ENCODE measurements at regions not wholly inside any gene's neighbourhood (a gene's known extent, or its start where the extent isn't known, plus 50 kb on each side); places are given as distances from the start of the nearest gene placed in this dataset.
"Not testable (repeated sequence)": the region's sequence is repeated elsewhere in the genome, so short reads cannot be mapped to it uniquely, and the experiment has no call there.

DNA sequence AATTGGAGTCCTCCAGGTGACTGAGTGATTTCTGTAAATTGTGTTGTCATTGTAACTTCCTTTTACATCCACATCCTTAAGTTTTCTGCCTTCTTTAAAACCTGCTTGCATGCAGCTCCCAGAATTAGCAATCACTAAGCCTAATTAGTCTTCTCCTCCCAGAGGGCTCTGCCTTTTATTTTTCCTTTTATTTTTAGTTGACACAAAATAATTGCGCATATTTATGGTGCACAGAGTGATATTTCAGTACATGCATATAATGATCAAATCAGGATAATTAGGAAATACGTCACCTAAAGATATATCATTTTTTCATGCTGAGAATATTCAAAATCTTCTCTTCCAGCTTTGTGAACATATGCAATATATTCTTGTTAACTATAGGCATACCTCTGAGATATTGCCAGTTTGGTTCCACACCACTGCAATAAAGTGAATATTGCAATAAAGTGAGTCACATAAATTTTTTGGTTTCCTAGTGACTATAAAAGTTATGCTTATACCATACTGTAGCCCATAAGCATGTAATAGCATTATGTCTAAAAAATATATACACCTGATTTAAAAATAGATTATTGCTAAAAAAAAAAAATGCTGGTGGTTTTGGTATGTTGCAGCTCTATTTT is 210.5 kb downstream of the BCL2L11 start:
- not testable (repeated sequence) for H3K27me3 ChIP-seq (ENCODE audit: control insufficient read depth, insufficient read depth, low read length); H3K4me3 ChIP-seq (ENCODE audit: low read depth, low read length); DNase-seq (ENCODE audit: low read depth); H3K36me3 ChIP-seq (ENCODE audit: control insufficient read depth, insufficient read depth, low read length)

GRCh38 chr2:111335220-111335907 is 214.7 kb downstream of the BCL2L11 start:
- not testable (repeated sequence) for DNase-seq (ENCODE audit: low read depth); H3K36me3 ChIP-seq (ENCODE audit: control insufficient read depth, insufficient read depth, low read length); H3K27me3 ChIP-seq (ENCODE audit: control insufficient read depth, insufficient read depth, low read length); H3K4me3 ChIP-seq (ENCODE audit: low read depth, low read length)

GRCh38 chr2:111338474-111338873 is 217.8 kb downstream of the BCL2L11 start:
- H3K36me3 ChIP-seq (ENCODE audit: control insufficient read depth, insufficient read depth, low read length); DNase-seq (ENCODE audit: low read depth); H3K27me3 ChIP-seq (ENCODE audit: control insufficient read depth, insufficient read depth, low read length); H3K4me3 ChIP-seq (ENCODE audit: low read depth, low read length): not testable (repeated sequence)

DNA sequence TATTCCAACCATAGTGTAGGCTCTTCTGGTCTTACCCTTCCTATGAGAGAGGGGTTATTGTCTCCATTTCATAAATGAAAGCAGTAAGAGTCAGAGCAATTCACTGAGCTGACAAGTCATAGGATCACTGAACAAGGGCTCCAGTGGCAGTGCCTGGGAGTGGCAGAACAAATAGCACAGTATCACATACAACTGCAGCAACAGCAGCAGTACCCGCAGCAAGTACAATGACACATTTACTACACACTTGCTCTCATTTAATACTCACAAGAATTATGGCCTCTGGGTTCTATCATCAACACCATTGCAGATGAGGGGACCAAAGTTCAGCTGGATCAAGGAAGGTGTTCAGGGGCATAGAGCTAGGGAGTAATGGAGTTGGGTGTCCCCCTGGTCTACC is 218.8 kb downstream of the BCL2L11 start:
- H3K4me3 ChIP-seq (ENCODE audit: low read depth, low read length); H3K36me3 ChIP-seq (ENCODE audit: control insufficient read depth, insufficient read depth, low read length); H3K27me3 ChIP-seq (ENCODE audit: control insufficient read depth, insufficient read depth, low read length); DNase-seq (ENCODE audit: low read depth): not testable (repeated sequence)

GRCh38 chr2:111344590-111344989 is 223.9 kb downstream of the BCL2L11 start:
- H3K27me3 ChIP-seq (ENCODE audit: control insufficient read depth, insufficient read depth, low read length); DNase-seq (ENCODE audit: low read depth); H3K36me3 ChIP-seq (ENCODE audit: control insufficient read depth, insufficient read depth, low read length); H3K4me3 ChIP-seq (ENCODE audit: low read depth, low read length): not testable (repeated sequence)

- H3K36me3 ChIP-seq (ENCODE audit: control insufficient read depth, insufficient read depth, low read length); DNase-seq (ENCODE audit: low read depth); H3K27me3 ChIP-seq (ENCODE audit: control insufficient read depth, insufficient read depth, low read length); H3K4me3 ChIP-seq (ENCODE audit: low read depth, low read length): not testable (repeated sequence)
Measured at GRCh38 chr2:111345439-111345838, 224.7 kb downstream of the BCL2L11 start.

- H3K4me3 ChIP-seq (ENCODE audit: low read depth, low read length); H3K27me3 ChIP-seq (ENCODE audit: control insufficient read depth, insufficient read depth, low read length); H3K36me3 ChIP-seq (ENCODE audit: control insufficient read depth, insufficient read depth, low read length); DNase-seq (ENCODE audit: low read depth): not testable (repeated sequence)
Measured at GRCh38 chr2:111346018-111346930, 225.6 kb downstream of the BCL2L11 start.

DNA sequence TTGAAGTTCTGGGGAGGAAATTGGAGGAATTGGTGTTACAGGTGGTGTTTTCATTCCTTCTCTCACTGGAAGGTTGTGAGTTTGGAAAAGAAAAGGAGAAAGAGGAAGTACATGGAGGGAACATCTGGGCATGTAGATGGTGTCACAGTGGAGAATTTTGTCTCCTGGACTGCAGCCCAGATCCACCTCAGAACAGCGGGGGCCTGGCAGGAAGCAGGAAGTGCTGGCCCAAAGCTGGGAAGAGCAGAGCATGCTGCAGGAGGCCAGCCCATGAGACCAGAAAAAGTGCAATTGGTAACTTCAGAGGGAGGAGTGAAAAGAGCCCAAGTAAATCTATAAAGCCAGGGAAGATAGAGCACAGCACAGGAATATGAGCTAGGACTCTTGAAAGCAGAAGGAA is 227.0 kb downstream of the BCL2L11 start:
- H3K4me3 ChIP-seq (ENCODE audit: low read depth, low read length); H3K27me3 ChIP-seq (ENCODE audit: control insufficient read depth, insufficient read depth, low read length); DNase-seq (ENCODE audit: low read depth); H3K36me3 ChIP-seq (ENCODE audit: control insufficient read depth, insufficient read depth, low read length): not testable (repeated sequence)

DNA sequence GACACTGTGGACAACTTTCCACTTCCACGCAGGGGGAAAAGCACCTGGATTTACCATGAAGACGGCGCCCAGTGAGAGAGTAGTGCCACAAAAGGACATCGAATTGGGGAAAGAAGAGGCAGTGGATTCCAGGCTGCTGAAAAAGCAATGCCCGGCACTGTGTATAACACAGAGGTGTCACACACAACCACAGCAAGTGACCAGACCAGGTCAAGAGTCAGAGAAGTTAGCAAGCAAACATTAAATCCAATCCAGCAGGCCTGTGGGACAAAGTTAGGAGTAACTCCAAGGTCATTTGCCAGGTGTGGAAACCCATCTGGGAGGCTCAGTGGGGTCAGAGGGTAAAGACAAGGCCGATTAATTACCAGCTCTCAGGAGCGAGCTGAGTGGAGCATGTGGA is 227.6 kb downstream of the BCL2L11 start:
- DNase-seq (ENCODE audit: low read depth); H3K36me3 ChIP-seq (ENCODE audit: control insufficient read depth, insufficient read depth, low read length); H3K4me3 ChIP-seq (ENCODE audit: low read depth, low read length); H3K27me3 ChIP-seq (ENCODE audit: control insufficient read depth, insufficient read depth, low read length): not testable (repeated sequence)

- not testable (repeated sequence) for H3K4me3 ChIP-seq (ENCODE audit: low read depth, low read length); H3K36me3 ChIP-seq (ENCODE audit: control insufficient read depth, insufficient read depth, low read length); DNase-seq (ENCODE audit: low read depth); H3K27me3 ChIP-seq (ENCODE audit: control insufficient read depth, insufficient read depth, low read length)
Measured at GRCh38 chr2:111355022-111355817, 234.5 kb downstream of the BCL2L11 start.

GRCh38 chr2:111355823-111356511 is 235.3 kb downstream of the BCL2L11 start:
- not testable (repeated sequence) for H3K27me3 ChIP-seq (ENCODE audit: control insufficient read depth, insufficient read depth, low read length); DNase-seq (ENCODE audit: low read depth); H3K4me3 ChIP-seq (ENCODE audit: low read depth, low read length); H3K36me3 ChIP-seq (ENCODE audit: control insufficient read depth, insufficient read depth, low read length)

DNA sequence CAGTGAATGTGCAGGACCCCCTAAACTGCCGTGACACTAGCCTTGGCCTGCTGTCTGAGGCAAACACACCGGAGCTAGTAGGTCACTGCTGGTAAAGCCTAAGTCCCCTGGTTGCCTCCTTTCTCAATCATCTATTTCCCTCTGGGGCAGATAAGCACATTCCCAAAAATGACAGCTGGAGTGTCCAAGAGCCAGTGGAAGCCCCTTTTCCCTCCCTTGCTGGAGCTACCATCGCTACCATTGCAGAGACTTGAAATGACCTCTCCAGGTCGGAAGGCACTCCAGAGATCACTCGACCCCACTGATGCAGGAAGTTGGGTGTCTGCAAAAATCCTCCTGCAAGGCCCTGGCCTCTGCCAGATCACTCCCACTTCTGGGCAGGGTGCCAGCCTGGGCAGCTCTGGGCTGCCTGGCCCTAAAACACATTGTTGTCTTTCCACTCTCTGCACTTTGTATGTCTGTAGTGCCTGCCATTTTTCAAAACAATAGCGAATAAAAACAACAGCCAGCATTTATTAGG is 235.9 kb downstream of the BCL2L11 start:
- H3K4me3 ChIP-seq (ENCODE audit: low read depth, low read length); DNase-seq (ENCODE audit: low read depth); H3K36me3 ChIP-seq (ENCODE audit: control insufficient read depth, insufficient read depth, low read length); H3K27me3 ChIP-seq (ENCODE audit: control insufficient read depth, insufficient read depth, low read length): not testable (repeated sequence)

DNA sequence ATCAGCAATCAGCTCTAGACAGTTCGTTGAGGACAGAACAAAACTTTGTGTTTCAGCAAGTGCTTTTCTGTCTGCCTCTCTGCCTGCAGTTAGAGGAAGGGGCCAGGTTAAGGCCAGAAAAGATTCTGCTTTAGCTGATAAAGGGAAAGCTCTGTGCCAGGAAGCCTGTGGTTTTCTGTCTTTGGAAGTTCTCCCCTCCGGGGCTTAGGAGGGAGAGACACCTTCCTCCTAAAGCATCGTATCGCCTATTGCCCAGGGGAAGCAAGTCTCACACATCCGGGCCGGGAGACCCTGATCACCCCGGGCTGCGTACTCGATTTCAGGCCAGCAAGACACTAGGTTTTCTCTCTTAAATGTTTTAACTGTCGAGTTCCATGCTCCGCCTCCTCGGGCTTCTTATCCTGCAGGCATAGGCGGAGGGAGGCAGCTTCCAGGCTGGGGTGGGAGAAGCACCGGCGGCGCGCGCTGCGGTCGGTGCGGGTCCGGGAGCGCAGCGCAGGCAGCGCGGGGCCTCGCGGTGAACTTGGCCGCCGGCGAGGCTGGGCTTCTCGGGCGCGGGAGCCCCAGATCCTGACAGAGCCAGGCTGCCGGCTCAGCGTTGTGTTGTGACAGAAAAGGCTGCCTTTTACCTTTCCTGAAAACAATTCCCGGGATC is 245.4 kb downstream of the BCL2L11 start:
- H3K27me3 ChIP-seq (ENCODE audit: control insufficient read depth, insufficient read depth, low read length); DNase-seq (ENCODE audit: low read depth); H3K36me3 ChIP-seq (ENCODE audit: control insufficient read depth, insufficient read depth, low read length); H3K4me3 ChIP-seq (ENCODE audit: low read depth, low read length): not testable (repeated sequence)

Data from kidney epithelial cell (primary cell).